HL-60 (cell line): ENCODE measurements at regions not wholly inside any gene's neighbourhood (a gene's known extent, or its start where the extent isn't known, plus 50 kb on each side); places are given as distances from the start of the nearest gene placed in this dataset.

Experiments used
- DNase-seq, 2 experiments: peaks; one replicate each; pipeline ENCODE4 v3.0.0-alpha.2; 2010 to 2020; ENCODE audit warnings: low read depth in 1 of 2, low spot score in 1 of 2
- H3K27ac ChIP-seq: fragments of 250-450 bp; sonication (Bioruptor Pico); replicated peaks from 2 replicates; pipeline ENCODE4 v1.5.1; 2020; ENCODE audit warnings: mild to moderate bottlenecking, moderate library complexity
- H3K27me3 ChIP-seq: fragments of 250-450 bp; sonication (Bioruptor Pico); 2 replicates; pipeline ENCODE4 v1.5.1; 2021; ENCODE audit warnings: mild to moderate bottlenecking, moderate library complexity; ENCODE audit not compliant: insufficient read depth, poor library complexity, severe bottlenecking
- H3K4me3 ChIP-seq: replicated peaks from 2 replicates; pipeline ENCODE4 v1.5.1; 2011; ENCODE audit warnings: mild to moderate bottlenecking, control low read depth, low read length; ENCODE audit not compliant: insufficient read depth
- CTCF ChIP-seq: IDR thresholded peaks from one replicate; pipeline ENCODE4 v1.5.1; 2011; ENCODE audit warnings: low read length, control low read depth, inconsistent platforms; ENCODE audit not compliant: insufficient read depth
- GABPA ChIP-seq: IDR thresholded peaks from 2 replicates; pipeline ENCODE4 v1.6.1; 2012; ENCODE audit warnings: low read depth
- POLR2AphosphoS5 ChIP-seq: IDR thresholded peaks from 2 replicates; pipeline ENCODE4 v1.6.1; 2012; ENCODE audit warnings: low read depth
- REST ChIP-seq: IDR thresholded peaks from 2 replicates; pipeline ENCODE4 v1.6.1; 2012; ENCODE audit warnings: low read depth; ENCODE audit not compliant: insufficient replicate concordance
- SPI1 ChIP-seq: IDR thresholded peaks from 2 replicates; pipeline ENCODE4 v1.6.1; 2012; ENCODE audit warnings: low read depth, mild to moderate bottlenecking, borderline replicate concordance

GRCh38 chr2:120594856-120595685 lies 140.6 kb upstream of the GLI2 start:
- peak in 1 of 2 experiments; percentile 39 for DNase-seq
- no peak for TF ChIP-seq POLR2AphosphoS5
- TF ChIP-seq SPI1, result peak; percentile 18; the same call in 1 of the 2 replicates
- Histone ChIP-seq H3K27me3 (no peaks in the 10 kb centered on the region), H3K27ac (peak overlapping the region; percentile 96), H3K4me3 (no peak overlapping the region)

- H3K27me3 ChIP-seq, result no peaks in the 10 kb centered on the region
- H3K27ac ChIP-seq, result peak overlapping the region; percentile 96
- DNase-seq, result no peak
- no peak for TF ChIP-seq CTCF
- no peak overlapping the region for H3K4me3 ChIP-seq
Measured at GRCh38 chr2:120595739-120596138, 139.9 kb upstream of the GLI2 start.

- TF ChIP-seq REST (no peak), POLR2AphosphoS5 (no peak), GABPA (no peak), SPI1 (no peak), CTCF (no peak)
- Histone ChIP-seq H3K4me3 (no peak overlapping the region), H3K27ac (peak overlapping the region; percentile 96), H3K27me3 (no peaks in the 10 kb centered on the region)
- DNase-seq, result peak; percentile 27 to 33
Measured at GRCh38 chr2:120596191-120596811, 139.4 kb upstream of the GLI2 start.

- Histone ChIP-seq H3K27ac (peak overlapping the region; percentile 96), H3K27me3 (no peaks in the 10 kb centered on the region), H3K4me3 (peak overlapping the region; percentile 28)
- peak; percentile 92 for DNase-seq
- TF ChIP-seq POLR2AphosphoS5 (0 out of 2 replicates have a peak, but pooled peaks have one; percentile 37), GABPA (no peak), SPI1 (no peak), CTCF (no peak), REST (no peak)
Measured at GRCh38 chr2:120596990-120597594, 138.6 kb upstream of the GLI2 start.
